NCI-H2081 treated with DMSO at 0.1 percent for 48 hours (cell line): ENCODE measurements at regions not wholly inside any gene's neighbourhood (a gene's known extent, or its start where the extent isn't known, plus 50 kb on each side); places are given as distances from the start of the nearest gene placed in this dataset.

Source experiments
- DNase-seq: peaks from one replicate; lab custom pipeline; 2025; lab: John Stamatoyannopoulos, UW

DNA sequence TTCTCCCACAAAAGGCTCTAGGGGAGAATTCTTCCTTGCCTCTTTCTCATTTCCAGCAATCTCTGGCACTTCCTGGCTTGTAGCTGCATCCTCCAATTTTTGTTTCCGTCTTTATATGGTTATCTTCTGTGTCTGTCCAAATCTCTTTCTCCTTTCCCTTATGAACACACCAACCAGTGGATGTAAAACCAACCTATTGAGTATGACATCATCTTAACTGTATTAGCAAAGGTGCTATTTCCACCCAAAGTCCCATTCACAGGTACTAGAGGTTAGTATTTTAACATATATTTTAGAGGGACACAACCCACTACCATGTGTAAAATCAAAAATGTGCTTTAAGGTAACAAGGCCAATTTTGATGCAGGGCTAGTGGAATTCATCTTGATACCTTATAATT is 129.0 kb downstream of the RAP2A start:
- DNase-seq = no peak

DNA sequence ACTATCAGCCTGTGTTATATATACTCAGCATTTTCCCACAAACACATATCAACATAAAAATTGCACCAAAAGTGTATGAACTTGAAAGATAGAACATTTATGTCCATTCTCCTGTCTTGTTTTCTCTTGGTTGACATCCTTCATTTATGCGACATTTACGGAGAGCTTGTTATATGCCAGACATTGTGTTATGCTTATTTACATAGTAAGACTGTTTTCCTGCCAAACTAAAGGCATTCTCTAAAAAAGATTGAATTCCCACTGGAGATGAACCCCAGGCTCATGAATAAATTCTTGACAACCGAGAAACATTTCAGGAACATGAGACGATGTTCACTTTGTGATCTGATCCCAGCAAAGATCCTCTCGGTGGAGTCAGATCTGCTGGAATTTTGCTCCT is 131.0 kb downstream of the RAP2A start:
- no peak for DNase-seq

DNA sequence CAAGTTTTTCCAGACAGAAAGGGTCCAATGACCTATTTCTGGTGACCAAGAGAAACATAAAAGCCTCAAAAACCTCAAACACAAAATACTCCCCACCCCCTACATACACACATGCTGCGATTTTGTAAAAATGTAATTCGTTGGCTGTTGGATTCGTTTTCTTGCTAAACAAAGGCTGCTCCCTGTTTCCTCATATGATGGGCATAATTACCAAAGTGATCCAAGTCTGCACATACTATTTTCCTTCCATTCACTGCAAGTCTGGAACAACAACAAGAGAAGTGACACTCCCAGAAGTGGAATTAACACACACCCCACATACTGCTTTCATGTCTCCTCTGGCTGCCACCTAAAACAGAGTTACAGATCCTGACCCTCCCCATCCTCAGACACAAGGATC is 131.9 kb downstream of the RAP2A start:
- DNase-seq = no peak

DNA sequence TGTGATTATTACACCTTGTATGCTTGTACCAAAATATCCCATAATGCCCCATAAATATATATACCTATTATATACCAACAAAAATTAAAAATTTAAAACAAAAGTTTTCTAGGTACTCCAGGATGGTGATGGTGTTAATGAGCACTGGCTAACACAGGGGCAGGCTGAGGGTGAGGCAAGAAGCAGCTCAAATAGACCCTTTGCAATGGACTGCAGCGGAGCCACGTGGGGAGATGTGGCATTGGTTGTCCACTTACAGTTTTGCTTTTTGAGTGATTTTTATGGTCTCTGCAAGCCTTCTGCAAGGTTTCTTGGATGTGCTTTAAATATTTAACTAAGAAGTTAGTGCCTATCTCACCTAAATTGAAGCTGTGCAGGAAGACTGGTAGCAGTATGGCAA is 132.9 kb downstream of the RAP2A start:
- no peak for DNase-seq

DNA sequence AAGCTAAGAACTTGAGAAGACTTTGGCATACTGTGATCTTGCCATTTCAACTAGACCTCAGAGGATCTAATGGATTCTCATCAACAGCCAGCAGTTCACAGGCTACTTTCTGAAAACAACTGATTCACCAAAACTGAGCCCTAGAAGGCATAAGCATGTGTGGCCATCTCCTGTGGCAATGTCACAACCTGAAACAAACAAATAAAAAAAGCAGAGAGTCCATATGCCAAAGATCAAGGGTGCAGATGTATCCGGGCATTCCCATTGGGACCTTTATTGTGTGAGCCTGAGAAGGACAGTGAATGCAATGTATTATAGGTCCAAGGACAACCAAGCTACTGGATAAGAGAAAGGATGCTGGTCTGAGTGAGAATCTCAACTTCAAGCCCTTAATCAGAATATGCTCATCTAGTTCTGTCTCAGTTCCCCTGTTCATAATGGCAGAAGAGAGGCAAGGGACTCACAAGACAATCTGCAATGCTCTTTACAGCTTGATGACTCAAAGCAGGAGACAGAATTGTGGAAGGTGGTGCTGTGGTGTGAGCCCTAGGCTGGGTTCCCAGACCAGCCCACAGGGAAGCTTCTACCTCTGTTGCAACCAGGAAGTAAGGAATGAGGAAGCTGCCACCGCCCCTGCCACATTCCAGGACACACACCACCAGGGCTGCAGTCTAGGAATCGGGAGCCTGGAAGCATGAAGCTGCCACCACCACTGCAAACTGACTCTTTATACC is 133.7 kb downstream of the RAP2A start:
- no peak for DNase-seq

DNA sequence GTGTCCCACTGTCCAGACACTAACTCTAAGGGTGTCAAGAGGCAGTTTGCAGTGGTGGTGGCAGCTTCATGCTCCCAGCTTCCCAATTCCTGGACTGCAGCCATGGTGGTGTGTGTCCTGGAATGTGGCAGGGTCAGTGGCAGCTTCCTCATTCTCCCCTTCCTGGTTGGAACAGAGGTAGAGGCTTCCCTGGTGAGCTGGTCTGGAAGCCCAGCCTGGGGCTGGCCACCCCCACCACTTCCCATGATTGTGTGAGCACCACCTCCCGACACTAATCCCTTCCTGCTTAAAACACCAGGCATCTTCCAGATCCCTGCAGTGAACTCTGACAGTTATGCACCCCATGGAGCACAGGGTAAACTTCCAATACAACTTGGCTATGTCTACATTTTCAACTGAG is 134.9 kb downstream of the RAP2A start:
- no peak for DNase-seq

DNA sequence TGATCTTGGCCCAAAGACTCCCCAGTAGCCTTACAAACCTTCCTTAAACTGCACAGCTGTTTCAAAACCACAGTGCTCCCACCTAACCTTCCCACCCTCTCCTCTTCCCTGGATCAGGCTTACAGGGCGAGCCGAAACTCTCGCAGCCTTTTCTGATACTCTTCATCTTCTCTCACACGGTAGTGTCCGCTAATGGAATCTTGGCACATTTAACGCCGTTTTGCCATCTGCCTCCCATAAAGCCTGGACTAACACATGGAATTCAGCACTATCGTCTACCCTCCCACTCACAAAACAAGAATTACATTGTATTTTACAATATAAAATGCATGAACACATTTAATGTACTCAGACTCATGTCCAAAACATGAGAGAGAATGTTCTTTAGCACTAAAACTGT is 135.9 kb downstream of the RAP2A start:
- no peak for DNase-seq

DNA sequence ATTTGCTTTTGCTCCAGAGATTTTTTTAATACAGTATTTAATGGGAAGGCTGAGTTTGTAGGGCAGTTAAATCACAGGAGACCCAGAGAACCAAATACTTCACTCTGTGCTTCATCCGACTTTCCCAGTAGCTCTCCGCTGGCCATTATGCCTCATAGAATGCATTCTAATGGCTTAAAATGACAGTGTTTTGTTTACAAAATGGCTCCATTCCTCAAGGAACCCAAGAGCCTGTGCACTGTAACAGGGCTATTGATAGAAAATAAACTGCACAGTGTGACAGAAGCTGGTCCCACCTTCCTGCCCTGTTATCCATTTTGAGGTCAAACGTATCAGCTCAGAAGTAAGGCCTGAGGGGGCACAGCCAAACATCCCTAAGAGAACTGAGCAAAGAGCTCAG is 136.5 kb downstream of the RAP2A start:
- DNase-seq = no peak

DNA sequence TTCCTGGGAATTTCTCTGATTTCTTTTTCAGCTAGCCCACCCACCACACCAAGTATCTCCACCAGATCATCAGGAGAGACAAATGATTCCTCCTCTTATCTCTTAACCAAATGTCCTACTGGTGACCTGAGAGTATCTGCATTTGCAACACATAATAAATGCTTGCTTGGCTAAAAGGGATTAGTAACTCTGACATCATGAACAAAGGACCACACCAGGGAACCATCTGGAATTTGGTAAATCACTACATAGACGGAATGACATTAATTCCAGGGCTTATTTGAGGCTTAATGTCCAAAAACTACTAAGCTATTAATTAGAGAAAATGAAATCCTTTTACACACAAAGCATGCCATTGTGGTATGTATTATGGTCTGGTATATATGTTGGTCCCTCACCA is 139.0 kb downstream of the RAP2A start:
- DNase-seq = no peak

DNA sequence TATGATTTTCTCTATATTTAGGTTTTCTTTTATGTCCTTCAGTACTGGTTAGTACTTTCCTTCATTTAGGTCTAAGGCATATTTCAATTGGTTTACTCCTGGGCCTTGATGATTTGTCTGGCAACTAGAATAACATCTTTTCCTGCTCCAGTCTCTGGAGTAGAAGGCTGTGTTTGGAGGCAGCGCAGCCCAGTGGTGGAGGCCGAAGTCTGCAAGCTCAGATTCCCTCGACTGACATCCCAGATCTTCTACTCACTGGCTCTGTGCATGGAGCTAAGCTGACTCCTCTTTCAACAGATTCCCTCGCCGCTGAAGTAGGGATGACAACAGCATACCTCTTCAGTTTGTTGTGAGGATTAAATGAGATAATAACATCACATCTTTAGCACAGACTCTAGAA is 141.0 kb downstream of the RAP2A start:
- no peak for DNase-seq

DNA sequence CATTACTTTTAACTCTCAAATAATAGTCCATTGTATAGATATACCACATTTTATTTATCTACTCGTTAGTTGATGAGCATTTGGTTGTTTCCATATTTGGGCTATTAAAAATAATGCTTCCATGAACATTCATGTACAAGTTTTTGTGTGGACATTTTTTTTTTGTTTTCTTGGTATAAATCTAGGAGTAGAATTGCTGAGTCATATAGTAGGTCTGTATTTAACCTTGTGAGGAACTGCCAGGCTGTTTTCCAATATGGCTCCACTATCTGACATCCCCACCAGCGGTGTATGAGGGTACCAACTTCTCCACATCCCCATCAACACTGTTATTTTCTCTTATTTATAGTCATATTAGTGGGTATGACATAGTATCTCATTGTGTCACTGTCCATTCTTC is 143.1 kb downstream of the RAP2A start:
- no peak for DNase-seq

DNA sequence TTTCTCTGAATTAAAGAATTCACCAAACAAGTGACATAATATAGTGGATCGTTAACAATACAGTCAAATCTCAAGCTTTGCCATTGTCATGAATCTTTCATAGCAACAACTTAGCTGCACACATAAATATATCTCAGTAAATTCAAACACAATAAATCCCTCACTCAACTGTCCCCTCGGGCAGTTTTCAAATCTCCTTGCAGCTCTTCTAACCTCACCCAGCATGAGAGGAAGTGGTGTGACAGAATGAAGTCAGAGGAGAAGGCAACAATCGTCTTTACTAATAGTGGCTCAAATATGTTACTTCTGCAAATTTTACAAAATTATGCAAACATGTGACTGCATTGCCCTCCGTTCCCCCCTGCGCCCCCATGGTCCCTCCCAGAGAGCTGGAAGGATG is 148.2 kb downstream of the RAP2A start:
- DNase-seq = no peak

DNA sequence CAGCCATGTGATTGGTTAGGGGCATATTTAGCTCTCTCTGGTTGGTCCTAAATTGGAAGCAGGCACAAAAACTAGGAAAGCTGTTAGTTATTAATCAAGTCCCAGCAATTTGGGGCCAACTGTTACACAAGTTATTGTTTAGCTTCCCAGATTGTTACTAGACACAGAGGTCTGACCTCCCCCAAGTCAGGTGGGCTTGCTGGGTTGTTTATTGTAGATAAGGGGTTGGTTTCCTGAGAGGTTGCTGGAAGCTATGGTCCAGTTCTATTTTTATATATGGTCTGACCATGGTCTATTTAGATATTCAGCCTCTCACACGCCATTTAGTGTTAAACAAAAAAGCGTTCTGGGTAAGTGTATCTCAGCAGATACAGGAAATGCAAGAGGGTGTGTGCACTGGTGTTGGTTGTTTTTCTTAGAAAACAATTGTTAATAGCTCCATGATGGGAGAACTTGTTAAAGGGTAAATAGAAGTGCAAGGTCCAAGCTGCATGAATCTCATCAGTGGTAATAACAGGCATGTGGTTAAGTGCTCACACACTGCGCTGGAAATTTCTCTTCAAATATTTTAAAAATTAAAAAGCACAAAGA is 150.0 kb downstream of the RAP2A start:
- peak; percentile 44 for DNase-seq

DNA sequence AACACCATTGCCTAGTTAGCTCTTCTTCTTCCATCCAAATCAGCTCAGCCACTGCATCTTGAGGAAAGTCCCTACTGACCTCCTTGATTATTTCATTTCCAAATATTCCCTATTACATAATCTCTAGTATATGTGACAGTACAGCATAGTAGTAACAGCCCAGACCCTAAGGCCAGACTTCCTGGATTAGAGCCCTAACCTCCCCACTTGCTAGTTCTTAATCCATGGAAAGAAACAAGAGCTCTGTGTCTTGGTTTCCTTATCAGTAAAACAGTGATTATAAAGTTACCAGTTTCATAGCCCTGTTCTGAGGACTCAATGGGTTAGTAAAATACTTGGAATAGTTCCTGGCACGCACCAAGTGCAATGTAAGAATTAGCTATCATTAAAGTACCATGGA is 153.0 kb downstream of the RAP2A start:
- no peak for DNase-seq

DNA sequence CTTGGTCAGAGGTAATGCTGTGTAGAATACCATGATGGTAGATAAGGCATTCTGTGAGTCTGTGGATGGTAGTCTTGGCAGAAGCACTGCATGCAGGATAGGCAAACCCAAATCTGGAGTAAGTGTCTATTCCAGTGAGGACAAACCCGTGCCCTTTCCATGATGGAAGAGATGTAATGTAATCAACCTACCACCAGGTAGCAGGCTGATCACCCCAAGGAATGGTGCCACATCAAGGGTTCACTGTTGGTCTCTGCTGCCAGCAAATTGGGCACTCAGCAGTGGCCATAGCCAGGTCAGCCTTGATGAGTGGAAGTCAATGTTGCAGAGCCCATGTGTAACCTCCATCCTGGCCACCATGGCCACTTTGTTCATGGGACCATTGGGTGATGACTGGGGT is 155.0 kb downstream of the RAP2A start:
- DNase-seq = no peak

DNA sequence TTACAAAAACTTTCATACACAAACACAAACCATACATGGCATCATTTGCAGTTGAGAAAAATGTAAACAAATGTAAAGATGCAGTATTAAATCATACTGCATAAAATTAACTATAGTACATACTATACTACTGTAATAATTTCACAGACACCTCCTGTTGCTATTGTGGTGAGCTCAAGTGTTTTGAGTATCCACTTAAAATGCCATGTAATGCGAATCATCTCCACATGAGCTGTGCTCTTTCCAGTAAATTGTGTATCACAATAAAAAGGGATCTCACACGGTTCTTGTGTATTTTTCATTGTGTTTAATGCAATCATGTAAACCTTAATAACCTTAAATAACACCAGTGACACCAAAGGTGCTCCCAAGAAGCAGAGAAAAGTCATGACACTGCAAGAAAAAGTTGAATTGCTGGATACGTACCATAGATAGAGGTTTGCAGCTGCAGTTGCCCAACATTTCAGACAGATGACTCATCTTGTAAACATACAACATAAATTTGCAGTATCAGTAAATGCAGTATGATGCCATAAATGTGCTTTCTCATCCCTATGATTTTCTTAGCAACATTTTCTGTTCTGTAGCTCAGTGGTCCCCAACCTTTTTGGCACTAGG is 166.6 kb downstream of the RAP2A start:
- DNase-seq = no peak

DNA sequence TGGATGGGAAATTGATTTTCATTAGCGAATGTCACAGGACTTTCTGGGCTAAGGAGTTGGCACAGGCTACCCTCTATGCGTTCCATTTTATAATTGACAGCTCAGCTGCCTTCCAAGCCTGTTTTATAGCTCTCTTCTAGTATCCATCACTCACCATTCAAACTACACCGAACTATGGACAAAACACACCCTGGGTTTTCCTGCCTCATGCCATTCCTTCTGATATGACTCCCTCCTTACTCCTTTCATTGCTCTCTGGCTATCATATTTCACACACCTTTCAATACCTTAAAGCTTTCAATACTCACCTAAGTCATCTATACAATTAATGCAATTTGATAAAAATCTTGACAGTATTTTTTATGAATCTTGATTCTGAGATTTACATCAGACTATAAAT is 181.3 kb downstream of the RAP2A start:
- DNase-seq = no peak

DNA sequence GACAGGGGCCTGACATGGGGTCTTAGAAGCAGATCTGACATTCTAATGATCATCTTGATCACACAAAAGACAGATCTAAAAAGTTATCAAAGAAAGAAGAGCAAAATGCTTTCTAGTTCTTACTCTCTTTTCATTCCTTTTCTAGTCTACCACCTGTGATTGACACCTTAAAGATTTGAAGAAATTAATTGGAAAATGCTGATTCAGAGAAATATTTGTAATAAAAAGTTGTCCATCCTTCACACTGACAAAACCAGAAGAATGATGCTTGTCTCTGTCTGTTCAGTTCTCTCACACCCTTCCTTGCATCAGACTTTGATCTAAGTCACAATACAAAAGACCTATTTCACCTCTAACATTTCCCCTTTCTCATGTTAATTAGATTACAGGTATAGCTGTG is 182.4 kb downstream of the RAP2A start:
- DNase-seq = no peak

DNA sequence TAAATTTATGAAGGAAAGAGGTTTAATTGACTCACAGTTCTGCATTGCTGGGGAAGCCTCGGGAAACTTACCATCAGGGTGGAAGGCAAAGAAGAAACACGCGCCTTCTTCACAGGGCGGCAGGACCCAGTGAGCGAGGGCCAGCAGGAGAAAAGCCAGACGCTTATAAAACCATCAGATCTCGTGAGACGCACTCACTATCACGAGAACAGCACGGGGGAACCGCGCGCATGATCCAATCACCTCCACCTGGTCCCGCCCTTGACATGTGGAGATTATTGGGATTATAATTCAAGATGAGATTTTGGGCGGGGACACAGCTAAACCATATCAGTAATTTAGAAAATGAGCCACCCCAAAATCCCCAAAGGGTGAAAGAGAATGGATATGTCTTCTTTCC is 187.1 kb downstream of the RAP2A start:
- no peak for DNase-seq

DNA sequence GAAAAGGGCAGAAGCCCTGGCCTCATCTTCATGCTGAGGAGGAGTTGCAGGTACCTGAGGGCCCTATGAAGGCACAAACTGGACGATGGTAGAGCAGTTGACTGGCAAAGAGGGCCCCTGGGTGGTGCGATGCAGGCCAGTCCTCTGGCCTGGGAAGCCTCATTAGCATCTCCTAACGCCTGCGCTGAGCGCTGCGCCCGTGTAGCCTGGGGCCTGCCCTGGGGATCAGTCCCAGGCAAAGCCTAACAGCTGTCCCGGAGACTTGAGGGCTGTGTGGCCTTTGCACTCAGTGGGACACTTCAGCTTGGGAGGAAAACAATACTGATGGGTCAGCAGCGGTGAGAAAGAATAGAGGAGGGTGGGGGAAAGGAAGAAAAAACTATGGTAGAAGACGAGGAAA is 187.7 kb downstream of the RAP2A start:
- DNase-seq = no peak

DNA sequence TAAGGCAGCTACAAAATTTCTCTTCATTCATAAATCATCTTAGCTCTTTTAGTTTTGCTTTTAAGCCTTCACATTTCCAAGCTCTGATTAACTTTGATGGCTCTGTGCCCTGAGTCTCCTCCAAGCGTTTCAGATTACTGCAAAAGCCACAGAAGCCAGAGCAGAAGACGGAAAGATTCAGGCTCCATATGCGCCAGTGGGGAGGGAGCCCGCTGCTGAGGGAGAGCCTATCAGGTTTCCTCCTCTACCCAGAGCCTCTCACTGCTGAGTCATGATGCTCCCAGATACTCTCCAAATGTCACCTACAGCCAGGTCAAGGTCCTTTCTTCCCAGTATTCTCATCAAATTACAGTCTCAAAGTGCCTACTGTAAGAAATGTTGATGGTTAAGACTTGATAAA is 193.6 kb downstream of the RAP2A start:
- no peak for DNase-seq

DNA sequence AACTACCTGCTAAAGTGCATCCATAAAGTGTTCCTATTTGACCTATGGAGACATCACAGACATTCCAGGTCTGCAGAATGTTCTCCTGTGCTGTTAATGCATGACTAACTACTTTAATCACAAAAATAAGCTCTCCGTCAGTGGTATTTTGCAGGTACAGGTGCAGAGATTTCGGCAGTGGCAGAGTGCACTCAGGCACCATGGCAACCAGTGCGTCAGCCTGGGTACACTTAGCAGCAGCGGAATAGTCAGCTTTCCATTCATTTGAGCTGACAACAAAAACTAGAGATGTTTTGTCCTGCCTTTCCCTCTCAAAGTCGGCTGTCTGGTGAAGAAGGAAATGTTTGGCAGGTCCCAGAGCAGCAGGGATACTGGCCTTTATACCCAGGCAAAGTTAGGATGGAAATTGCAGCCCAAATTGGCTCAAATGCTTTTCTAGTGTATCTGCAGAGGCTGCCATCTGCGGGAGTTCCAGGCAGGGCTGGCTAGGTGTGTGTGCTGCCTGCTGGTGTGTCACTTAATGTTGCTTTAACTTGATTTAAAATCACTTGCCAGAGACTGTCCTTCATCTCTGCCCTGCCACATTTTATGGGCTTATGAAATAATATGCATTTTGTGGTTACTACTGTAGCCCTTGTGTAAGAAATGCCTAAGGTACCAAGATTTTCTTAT is 195.8 kb downstream of the RAP2A start:
- DNase-seq = peak; percentile 4

DNA sequence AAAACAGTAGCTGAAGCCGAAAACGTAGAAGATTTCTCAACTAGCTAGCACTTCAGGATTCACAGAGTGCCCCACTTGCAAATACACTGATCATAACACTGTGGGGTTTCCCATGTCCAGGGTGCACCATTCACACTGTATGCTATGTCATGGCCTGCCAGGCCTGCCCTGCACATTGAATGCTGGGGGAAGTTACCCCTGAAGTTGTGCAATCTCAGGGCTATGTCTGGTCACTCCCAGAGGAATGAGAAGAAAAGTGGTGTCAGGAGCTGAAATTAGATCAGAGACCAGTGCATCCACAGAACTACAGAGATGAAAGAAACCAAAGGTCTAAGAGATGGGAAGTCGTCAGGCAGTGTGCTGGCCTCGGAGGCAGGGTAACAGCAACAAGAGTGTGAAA is 196.8 kb downstream of the RAP2A start:
- no peak for DNase-seq
